Fibroblast of lung (primary cell): ENCODE measurements at regions not wholly inside any gene's neighbourhood (a gene's known extent, or its start where the extent isn't known, plus 50 kb on each side); places are given as distances from the start of the nearest gene placed in this dataset.

Source experiments
- DNase-seq, 2 donors: peaks; one replicate each; pipeline versions ENCODE4 v3.0.0 to v3.0.0-alpha.2; 2010; ENCODE audit warnings: low read depth in 2 of 2
- H2AFZ ChIP-seq: 2 replicates; pipeline ENCODE4 v1.5.1; 2012; ENCODE audit warnings: low read length, control low read depth, inconsistent platforms
- H3K27ac ChIP-seq: 2 replicates; pipeline ENCODE4 v1.5.1; 2011; ENCODE audit warnings: low read length, control low read depth; ENCODE audit not compliant: insufficient read depth
- H3K27me3 ChIP-seq: 2 replicates; pipeline ENCODE4 v1.5.1; 2011; ENCODE audit warnings: mild to moderate bottlenecking, low read length; ENCODE audit not compliant: control insufficient read depth, insufficient read depth
- H3K36me3 ChIP-seq: 2 replicates; pipeline ENCODE4 v1.5.1; 2011; ENCODE audit warnings: low read length; ENCODE audit not compliant: control insufficient read depth, insufficient read depth
- H3K4me1 ChIP-seq: 2 replicates; pipeline ENCODE4 v1.5.1; 2011; ENCODE audit warnings: low read length; ENCODE audit not compliant: control insufficient read depth, insufficient read depth; ENCODE audit errors: extremely low read depth
- H3K4me2 ChIP-seq: 2 replicates; pipeline ENCODE4 v1.5.1; 2011; ENCODE audit warnings: low read length, control low read depth; ENCODE audit not compliant: insufficient read depth; ENCODE audit errors: extremely low read depth
- H3K4me3 ChIP-seq, 4 experiments: fragments of 200-600 bp in 1 of 4; sonication (generic) in 1 of 4; replicated peaks in 1 of 4; 2 replicates each; pipeline ENCODE4 v1.5.1; 2011 to 2016; ENCODE audit warnings: low read length in 4 of 4, low read depth in 3 of 4, mild to moderate bottlenecking in 3 of 4, control low read depth in 2 of 4, inconsistent platforms in 1 of 4, mixed read lengths in 1 of 4; ENCODE audit not compliant: insufficient read depth in 1 of 4; ENCODE audit errors: control extremely low read depth in 1 of 4
- H3K79me2 ChIP-seq: 2 replicates; pipeline ENCODE4 v1.5.1; 2012; ENCODE audit warnings: mild to moderate bottlenecking, low read length, inconsistent platforms; ENCODE audit not compliant: control insufficient read depth, insufficient read depth
- H3K9ac ChIP-seq: 2 replicates; pipeline ENCODE4 v1.5.1; 2011; ENCODE audit warnings: mild to moderate bottlenecking, low read length, control low read depth; ENCODE audit not compliant: insufficient read depth
- H3K9me3 ChIP-seq: 2 replicates; pipeline ENCODE4 v1.5.1; 2012; ENCODE audit warnings: low read depth, low read length; ENCODE audit not compliant: control insufficient read depth, insufficient read depth
- H4K20me1 ChIP-seq: 2 replicates; pipeline ENCODE4 v1.5.1; 2011; ENCODE audit warnings: low read length; ENCODE audit not compliant: control insufficient read depth, insufficient read depth; ENCODE audit errors: extremely low read depth
- CTCF ChIP-seq, 2 donors: IDR thresholded peaks in 1 of 2; conservative IDR thresholded peaks in 1 of 2; 1 replicate in 1 of 2; 2 replicates in 1 of 2; pipeline ENCODE4 v1.5.1; 2011 to 2012; ENCODE audit warnings: low read length in 2 of 2, control low read depth in 1 of 2, inconsistent platforms in 1 of 2, low read depth in 1 of 2, mild to moderate bottlenecking in 1 of 2
- EZH2 ChIP-seq: IDR thresholded peaks from 2 replicates; pipeline ENCODE4 v1.5.1; 2012; ENCODE audit warnings: low read length, control low read depth, mild to moderate bottlenecking; ENCODE audit errors: missing control alignments

- Histone ChIP-seq H3K27ac (no peak overlapping the region), H3K4me3 (no peak overlapping the region), H2AFZ (no peak overlapping the region), H3K79me2 (no peaks in the 10 kb centered on the region), H4K20me1 (no peaks in the 10 kb centered on the region), H3K36me3 (no peaks in the 10 kb centered on the region), H3K9ac (no peak overlapping the region), H3K27me3 (no peaks in the 10 kb centered on the region), H3K4me1 (no peaks in the 10 kb centered on the region), H3K9me3 (no peaks in the 10 kb centered on the region), H3K4me2 (no peak overlapping the region)
- peak; percentile 18 to 64 for DNase-seq
- TF ChIP-seq CTCF (conservative IDR thresholded peaks at IDR 0.05 in 1 of 2, IDR thresholded peaks at IDR 0.05 in 1 of 2; ENCODE audit: low read depth in 1 of 2, low read length in 2 of 2): no peak
- no peak for TF ChIP-seq EZH2
Measured at GRCh38 chr7:46990761-46991160, 591.1 kb downstream of the TNS3 start.

- Histone ChIP-seq H3K4me2 (no peak overlapping the region), H3K4me3 (no peak overlapping the region), H3K27me3 (no peaks in the 10 kb centered on the region), H4K20me1 (no peaks in the 10 kb centered on the region), H3K36me3 (no peaks in the 10 kb centered on the region), H3K4me1 (no peaks in the 10 kb centered on the region), H3K79me2 (no peaks in the 10 kb centered on the region), H3K9me3 (no peaks in the 10 kb centered on the region), H3K9ac (no peak overlapping the region), H3K27ac (no peak overlapping the region), H2AFZ (no peak overlapping the region)
- TF ChIP-seq CTCF (conservative IDR thresholded peaks at IDR 0.05 in 1 of 2, IDR thresholded peaks at IDR 0.05 in 1 of 2; ENCODE audit: low read depth in 1 of 2, low read length in 2 of 2) (no peak), EZH2 (no peak)
- DNase-seq: no peak
Measured at GRCh38 chr7:46989247-46989646, 592.7 kb downstream of the TNS3 start.

- no peak overlapping the region for H2AFZ ChIP-seq
- H3K27ac ChIP-seq: no peak overlapping the region
- no peaks in the 10 kb centered on the region for H3K9me3 ChIP-seq
- no peak overlapping the region for H3K4me3 ChIP-seq
- DNase-seq: peak in 1 of 2 donors; percentile 8
- no peak overlapping the region for H3K9ac ChIP-seq
- H3K79me2 ChIP-seq: no peaks in the 10 kb centered on the region
- H3K4me2 ChIP-seq: no peak overlapping the region
- H3K27me3 ChIP-seq: no peaks in the 10 kb centered on the region
- H3K4me1 ChIP-seq: no peaks in the 10 kb centered on the region
- TF ChIP-seq CTCF (conservative IDR thresholded peaks at IDR 0.05 in 1 of 2, IDR thresholded peaks at IDR 0.05 in 1 of 2; ENCODE audit: low read depth in 1 of 2, low read length in 2 of 2) (no peak), EZH2 (no peak)
- H3K36me3 ChIP-seq: no peaks in the 10 kb centered on the region
- no peaks in the 10 kb centered on the region for H4K20me1 ChIP-seq
Measured at GRCh38 chr7:46982928-46983327, 599.0 kb downstream of the TNS3 start.
